Astrocyte (in vitro differentiated cells and primary cell): ENCODE measurements at regions not wholly inside any gene's neighbourhood (a gene's known extent, or its start where the extent isn't known, plus 50 kb on each side); places are given as distances from the start of the nearest gene placed in this dataset.

ENCODE experiments used
- DNase-seq: peaks from one replicate; pipeline ENCODE4 v3.0.0-alpha.2; 2010; ENCODE audit warnings: low read depth
- FAIRE-seq: peaks from 2 replicates; lab custom pipeline; 2011; peaks lifted over from hg19 to GRCh38; lab: Jason Lieb, UNC
- H2AFZ ChIP-seq: 2 replicates; pipeline ENCODE4 v1.6.0; 2012; ENCODE audit warnings: low read depth, low read length, inconsistent platforms
- H3K27ac ChIP-seq: 2 replicates; pipeline ENCODE4 v1.5.1; 2011; ENCODE audit warnings: low read depth, low read length, inconsistent platforms
- H3K27me3 ChIP-seq: 2 replicates; pipeline ENCODE4 v1.6.0; 2011; ENCODE audit warnings: low read length, inconsistent platforms; ENCODE audit not compliant: insufficient read depth
- H3K36me3 ChIP-seq: 2 replicates; pipeline ENCODE4 v1.5.1; 2011; ENCODE audit warnings: low read length, inconsistent platforms; ENCODE audit not compliant: insufficient read depth
- H3K4me1 ChIP-seq: 2 replicates; pipeline ENCODE4 v1.5.1; 2011; ENCODE audit warnings: low read length, inconsistent platforms; ENCODE audit not compliant: insufficient read depth
- H3K4me2 ChIP-seq: 2 replicates; pipeline ENCODE4 v1.6.0; 2012; ENCODE audit warnings: low read length, inconsistent platforms
- H3K4me3 ChIP-seq: 2 replicates; pipeline ENCODE4 v1.5.1; 2011; ENCODE audit warnings: low read depth, mild to moderate bottlenecking, low read length, inconsistent platforms; ENCODE audit not compliant: insufficient read depth
- H3K79me2 ChIP-seq: 2 replicates; pipeline ENCODE4 v1.6.0; 2012; ENCODE audit warnings: mild to moderate bottlenecking, low read length, inconsistent platforms; ENCODE audit not compliant: insufficient read depth
- H3K9ac ChIP-seq: 2 replicates; pipeline ENCODE4 v1.6.0; 2012; ENCODE audit warnings: mild to moderate bottlenecking, low read length, inconsistent platforms
- H3K9me3 ChIP-seq: 2 replicates; pipeline ENCODE4 v1.5.1; 2012; ENCODE audit warnings: low read depth, mild to moderate bottlenecking, low read length, inconsistent platforms; ENCODE audit not compliant: insufficient read depth
- H4K20me1 ChIP-seq: 2 replicates; pipeline ENCODE4 v1.6.0; 2012; ENCODE audit warnings: low read length, inconsistent platforms; ENCODE audit not compliant: insufficient read depth
- H3K27ac Mint-ChIP-seq: one replicate; pipeline ENCODE4 v1.8.0; 2021; ENCODE audit warnings: mild to moderate bottlenecking, mixed read lengths; ENCODE audit not compliant: unreplicated experiment
- H3K27me3 Mint-ChIP-seq: one replicate; pipeline ENCODE4 v1.8.0; 2021; ENCODE audit warnings: low read depth, mixed read lengths; ENCODE audit not compliant: unreplicated experiment
- H3K36me3 Mint-ChIP-seq: one replicate; pipeline ENCODE4 v1.8.0; 2021; ENCODE audit warnings: low read depth, mixed read lengths; ENCODE audit not compliant: unreplicated experiment
- H3K4me1 Mint-ChIP-seq: one replicate; pipeline ENCODE4 v1.8.0; 2021; ENCODE audit warnings: low read depth, mixed read lengths; ENCODE audit not compliant: unreplicated experiment
- H3K4me3 Mint-ChIP-seq: one replicate; pipeline ENCODE4 v1.8.0; 2021; ENCODE audit warnings: mild to moderate bottlenecking, moderate library complexity, mixed read lengths; ENCODE audit not compliant: unreplicated experiment
- H3K9me3 Mint-ChIP-seq: one replicate; pipeline ENCODE4 v1.8.0; 2021; ENCODE audit warnings: mild to moderate bottlenecking, mixed read lengths; ENCODE audit not compliant: unreplicated experiment
- CTCF ChIP-seq: IDR thresholded peaks from 2 replicates; pipeline ENCODE4 v1.5.1; 2011; ENCODE audit warnings: low read depth, mild to moderate bottlenecking, inconsistent platforms, low read length, moderate library complexity; ENCODE audit not compliant: insufficient read depth
- EZH2 ChIP-seq: IDR thresholded peaks from 2 replicates; pipeline ENCODE4 v1.6.1; 2012; ENCODE audit warnings: mild to moderate bottlenecking, low read length, inconsistent platforms; ENCODE audit not compliant: insufficient read depth

- Mint-ChIP-seq H3K27me3 (peaks cover 34% of the 10 kb centered on the region), H3K27ac (no peak overlapping the region), H3K9me3 (no peaks in the 10 kb centered on the region), H3K36me3 (no peaks in the 10 kb centered on the region), H3K4me1 (peaks cover 2% of the 10 kb centered on the region), H3K4me3 (no peak overlapping the region)
- no peaks in the 10 kb centered on the region for H3K27me3 ChIP-seq
- no peaks in the 10 kb centered on the region for H3K9me3 ChIP-seq
- no peak overlapping the region for H3K9ac ChIP-seq
- H2AFZ ChIP-seq: no peak overlapping the region
- no peaks in the 10 kb centered on the region for H4K20me1 ChIP-seq
- H3K4me2 ChIP-seq: no peak overlapping the region
- H3K4me1 ChIP-seq: no peaks in the 10 kb centered on the region
- no peak for TF ChIP-seq CTCF
- no peak for TF ChIP-seq EZH2
- no peak overlapping the region for H3K27ac ChIP-seq
- no peaks in the 10 kb centered on the region for H3K79me2 ChIP-seq
- DNase-seq: no peak
- H3K36me3 ChIP-seq: no peaks in the 10 kb centered on the region
- FAIRE-seq: no peak
- H3K4me3 ChIP-seq: no peak overlapping the region
Measured at GRCh38 chr22:49637255-49637760, 190.4 kb downstream of the BRD1 start.

- Mint-ChIP-seq H3K27me3 (peaks cover 32% of the 10 kb centered on the region), H3K4me3 (no peak overlapping the region), H3K27ac (no peak overlapping the region), H3K36me3 (no peaks in the 10 kb centered on the region), H3K9me3 (no peaks in the 10 kb centered on the region), H3K4me1 (peaks cover 2% of the 10 kb centered on the region)
- Histone ChIP-seq H3K9ac (no peak overlapping the region), H3K27me3 (no peaks in the 10 kb centered on the region), H3K36me3 (no peaks in the 10 kb centered on the region), H2AFZ (no peak overlapping the region), H3K4me3 (no peak overlapping the region), H3K79me2 (no peaks in the 10 kb centered on the region), H4K20me1 (no peaks in the 10 kb centered on the region), H3K27ac (no peak overlapping the region), H3K9me3 (no peaks in the 10 kb centered on the region), H3K4me2 (no peak overlapping the region), H3K4me1 (no peaks in the 10 kb centered on the region)
- no peak for DNase-seq
- TF ChIP-seq CTCF (no peak), EZH2 (no peak)
- FAIRE-seq: no peak
Measured at GRCh38 chr22:49636649-49637048, 191.0 kb downstream of the BRD1 start.

GRCh38 chr22:49636214-49636613 lies 191.5 kb downstream of the BRD1 start:
- Histone ChIP-seq H3K4me1 (no peaks in the 10 kb centered on the region), H3K4me3 (no peak overlapping the region), H3K36me3 (no peaks in the 10 kb centered on the region), H3K27me3 (no peaks in the 10 kb centered on the region), H3K9me3 (no peaks in the 10 kb centered on the region), H4K20me1 (no peaks in the 10 kb centered on the region), H2AFZ (no peak overlapping the region), H3K27ac (no peak overlapping the region), H3K9ac (no peak overlapping the region), H3K79me2 (no peaks in the 10 kb centered on the region), H3K4me2 (no peak overlapping the region)
- H3K4me3 Mint-ChIP-seq: no peak overlapping the region
- DNase-seq (no peak), FAIRE-seq (no peak)
- H3K9me3 Mint-ChIP-seq: no peaks in the 10 kb centered on the region
- no peak for TF ChIP-seq CTCF
- peaks cover 32% of the 10 kb centered on the region for H3K27me3 Mint-ChIP-seq
- no peaks in the 10 kb centered on the region for H3K36me3 Mint-ChIP-seq
- H3K4me1 Mint-ChIP-seq: peaks cover 2% of the 10 kb centered on the region
- H3K27ac Mint-ChIP-seq: no peak overlapping the region
